ENCODE measurements at regions not wholly inside any gene's neighbourhood (a gene's known extent, or its start where the extent isn't known, plus 50 kb on each side); places are given as distances from the start of the nearest gene placed in this dataset.

DNA sequence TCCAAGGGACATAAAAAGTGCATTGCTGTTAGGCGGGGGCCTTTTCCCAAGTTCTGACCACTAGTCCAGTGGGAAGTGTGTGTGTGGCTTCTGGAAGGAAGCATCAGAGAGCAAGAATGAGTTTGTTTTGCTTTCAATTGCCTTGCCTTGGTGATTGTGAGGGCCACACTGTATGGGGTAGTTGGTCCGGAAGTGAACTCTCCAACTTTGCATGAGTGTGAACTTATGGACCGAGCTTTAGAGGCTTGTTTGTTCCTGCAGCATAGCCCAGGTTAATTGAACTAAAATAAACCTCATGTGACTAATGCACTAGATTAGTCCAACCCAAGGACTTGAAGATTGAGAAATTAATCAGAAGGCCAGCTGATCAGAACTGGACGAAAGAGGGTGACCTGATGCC lies 171.7 kb downstream of the NR2F2 start:
- peaks cover 4 to 9% of the 10 kb centered on the region in 2 experiments; a peak in 4 of 5 replicates for H3K27me3 ChIP-seq (ENCODE audit: control insufficient read depth in 2 of 2, insufficient read depth in 2 of 2, low read length in 2 of 2)
- no peaks in the 10 kb centered on the region for H3K9me3 ChIP-seq (replicated peaks; ENCODE audit: control insufficient read depth, insufficient read depth, low read depth, low read length)
- POLR2A ChIA-PET, result interaction anchor here (1.4 kb wide), 1 partner anchor 13 kb away, joined by 3 read pairs; no protein-coding TSS in a partner anchor
- no peak overlapping the region for H3K4me3 ChIP-seq
- no peaks in the 10 kb centered on the region for H3K79me2 ChIP-seq (ENCODE audit: control insufficient read depth, insufficient read depth, low read length)
- no peaks in the 10 kb centered on the region for H3K9me1 ChIP-seq (ENCODE audit: control insufficient read depth, insufficient read depth, low read length)
- 8% methylated on average over 4 of the region's 4 CpGs for WGBS (ENCODE audit: insufficient coverage, low coverage, missing lambda C conversion rate)
- peak; percentile 25; the same call in 1 of the 2 replicates for TF ChIP-seq TFE3 (CRISPR knock-in tag; IDR thresholded peaks at IDR 0.05)
- TF ChIP-seq MGA (IDR thresholded peaks at IDR 0.05), result no peak
- H3K27ac ChIP-seq (ENCODE audit: extremely low read depth, low read depth, low read length), result no peak overlapping the region
- no peak for FAIRE-seq
- ATAC-seq, result no peak
- no peak overlapping the region for H3K9ac ChIP-seq (ENCODE audit: insufficient read depth in 1 of 2, low read depth in 2 of 2, low read length in 2 of 2)
- intact Hi-C loops (cut with micrococcal nuclease), result no loop called here
- DNase-seq (ENCODE audit: extremely low read depth in 1 of 4, low spot score in 3 of 4), result no peak
- H3K4me1 ChIP-seq (replicated peaks in 1 of 2; ENCODE audit: control insufficient read depth in 2 of 2, insufficient read depth in 2 of 2, low read length in 2 of 2), result no peaks in the 10 kb centered on the region
- no peaks in the 10 kb centered on the region for H3K36me3 ChIP-seq (ENCODE audit: control insufficient read depth, insufficient read depth, low read length)
- in situ Hi-C loops (cut with MboI), result no loop called here
- CTCF ChIA-PET (ENCODE audit: low intra/inter-chr PET ratio), result no interaction called here
- H2AFZ ChIP-seq (ENCODE audit: low read depth, low read length), result no peak overlapping the region
- H4K20me1 ChIP-seq (replicated peaks; ENCODE audit: control insufficient read depth, insufficient read depth, low read length), result no peaks in the 10 kb centered on the region; the same call in 1 of the 2 replicates
- BruUV-seq (replicated peaks), result no TSS peak
- H3K4me2 ChIP-seq (ENCODE audit: insufficient read depth, low read length), result no peak overlapping the region

Measured in K562 (cell line).